CD4-positive, alpha-beta T cell treated with Interleukin-15 for 4 hours (primary cell): ENCODE measurements at regions not wholly inside any gene's neighbourhood (a gene's known extent, or its start where the extent isn't known, plus 50 kb on each side); places are given as distances from the start of the nearest gene placed in this dataset.

Source experiments
- DNase-seq: peaks from one replicate; pipeline ENCODE4 v3.0.0-alpha.2; 2020; ENCODE audit warnings: low spot score

DNA sequence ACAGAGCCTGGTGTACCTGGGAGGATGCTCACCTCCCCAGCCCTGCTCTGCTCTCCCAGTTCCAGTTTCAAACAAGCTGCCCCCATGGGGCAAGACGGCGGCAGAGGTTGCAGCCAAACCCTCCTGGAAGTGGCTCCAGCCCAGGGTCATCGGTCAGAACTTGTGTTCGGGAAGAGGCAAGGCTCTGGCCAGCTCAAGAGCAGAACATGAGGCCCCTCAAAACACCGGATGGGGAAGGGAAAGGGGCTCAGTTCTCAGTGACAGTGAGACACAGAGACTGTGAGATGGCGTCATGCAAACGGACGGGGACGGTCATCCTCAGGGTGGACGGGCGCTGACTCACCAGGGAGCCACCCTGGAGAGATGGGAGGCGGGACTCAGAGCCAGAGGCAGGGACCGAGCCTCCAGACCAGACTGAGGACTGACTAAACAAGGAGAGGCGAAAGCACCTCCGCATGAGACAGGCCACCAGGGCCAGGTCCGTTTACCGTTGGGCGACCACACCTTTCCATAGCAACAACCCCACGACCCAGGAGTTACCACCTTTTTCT lies 63.9 kb upstream of the GALNT9 start:
- no peak for DNase-seq

GRCh38 chr12:132392389-132393244 lies 63.2 kb upstream of the GALNT9 start:
- no peak for DNase-seq

- DNase-seq: no peak
Observed at GRCh38 chr12:132391326-132392041, 62.1 kb upstream of the GALNT9 start.

GRCh38 chr12:132390287-132391076 lies 61.1 kb upstream of the GALNT9 start:
- no peak for DNase-seq

- no peak for DNase-seq
Observed at GRCh38 chr12:132389526-132390286, 60.3 kb upstream of the GALNT9 start.

GRCh38 chr12:132389026-132389425 lies 59.6 kb upstream of the GALNT9 start:
- no peak for DNase-seq

GRCh38 chr12:132388379-132389015 lies 59.1 kb upstream of the GALNT9 start:
- DNase-seq: no peak

DNA sequence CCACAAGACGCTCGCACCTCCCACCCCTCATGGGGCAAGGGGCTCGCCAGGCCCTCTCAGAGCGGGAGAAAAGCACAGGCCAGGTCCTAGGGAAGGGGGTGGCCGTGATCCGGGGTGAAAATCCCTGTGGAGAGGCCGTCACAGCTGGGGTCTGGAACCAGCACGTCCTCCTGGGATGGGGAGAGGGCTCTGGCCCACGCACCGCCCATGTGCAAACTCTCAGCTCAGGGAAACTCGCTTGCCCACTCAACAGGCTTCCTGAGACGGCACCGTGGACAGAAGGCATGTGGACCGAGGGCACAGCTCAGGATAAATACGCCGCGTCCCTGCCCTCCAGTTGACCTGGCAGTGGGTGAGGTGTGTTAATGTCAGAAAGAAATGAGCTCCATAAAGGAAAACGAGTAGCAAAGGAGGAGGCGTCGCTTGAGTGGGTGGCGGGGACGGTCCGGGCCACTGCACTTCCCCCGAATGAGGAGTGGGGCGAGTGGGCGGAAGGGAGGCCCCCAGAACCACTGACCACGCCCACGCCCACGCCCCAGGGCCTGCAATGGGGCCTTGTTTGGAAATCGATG lies 57.6 kb upstream of the GALNT9 start:
- no peak for DNase-seq

GRCh38 chr12:132385923-132386751 lies 56.7 kb upstream of the GALNT9 start:
- no peak for DNase-seq

GRCh38 chr12:132384916-132385774 lies 55.8 kb upstream of the GALNT9 start:
- no peak for DNase-seq

- DNase-seq: no peak
Observed at GRCh38 chr12:132380641-132381040, 51.3 kb upstream of the GALNT9 start.

GRCh38 chr12:132379996-132380395 lies 50.6 kb upstream of the GALNT9 start:
- no peak for DNase-seq

DNA sequence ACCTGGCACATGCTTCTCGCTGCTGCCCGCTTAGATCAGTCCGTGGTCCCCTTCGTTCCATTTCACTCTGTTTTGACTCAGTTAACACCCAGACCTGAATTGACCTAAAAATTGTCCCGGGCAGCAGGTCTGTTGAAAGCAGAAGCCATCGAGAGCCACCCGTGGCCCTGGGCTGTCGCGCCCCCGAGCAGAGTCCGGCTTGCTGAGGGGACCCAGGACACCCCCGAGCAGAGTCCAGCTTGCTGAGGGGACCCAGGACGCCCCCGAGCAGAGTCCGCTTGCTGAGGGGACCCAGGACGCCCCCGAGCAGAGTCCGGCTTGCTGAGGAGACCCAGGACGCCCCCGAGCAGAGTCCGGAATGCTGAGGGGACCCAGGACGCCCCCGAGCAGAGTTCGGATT lies 50.2 kb upstream of the GALNT9 start:
- DNase-seq: no peak
